NCI-H748 (cell line): ENCODE measurements at regions not wholly inside any gene's neighbourhood (a gene's known extent, or its start where the extent isn't known, plus 50 kb on each side); places are given as distances from the start of the nearest gene placed in this dataset.

Experiments used
- DNase-seq: peaks from one replicate; lab custom pipeline; 2025; ENCODE audit not compliant: unreplicated experiment; lab: John Stamatoyannopoulos, UW

DNA sequence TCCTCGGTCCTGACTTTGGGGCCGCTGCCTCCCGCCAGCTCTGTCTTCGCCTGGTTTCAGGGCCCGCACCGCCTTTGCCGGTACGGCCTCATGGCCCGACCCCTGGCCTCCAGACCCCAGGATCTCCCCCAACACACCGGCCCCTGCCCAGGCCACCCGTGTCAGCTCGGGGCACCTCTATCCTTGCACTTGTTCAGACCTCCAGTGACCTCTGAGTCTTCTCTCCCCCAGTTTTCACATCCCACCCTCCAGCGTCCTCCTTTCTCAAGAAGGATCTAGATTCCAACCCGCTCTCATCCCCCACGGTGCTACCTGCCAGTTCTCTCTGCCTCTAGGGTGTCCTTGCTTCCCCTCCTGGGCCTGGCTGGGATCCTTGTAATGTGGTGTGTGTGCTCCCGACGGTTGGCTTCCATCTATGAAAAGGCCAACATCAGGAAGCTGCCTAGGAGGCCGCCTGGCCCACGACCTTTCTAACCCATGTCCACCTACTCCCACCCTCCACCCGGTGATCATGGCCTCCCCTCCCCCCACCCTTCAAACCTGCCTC lies 61.1 kb downstream of the SPATA31C2 start:
- DNase-seq: no peak

DNA sequence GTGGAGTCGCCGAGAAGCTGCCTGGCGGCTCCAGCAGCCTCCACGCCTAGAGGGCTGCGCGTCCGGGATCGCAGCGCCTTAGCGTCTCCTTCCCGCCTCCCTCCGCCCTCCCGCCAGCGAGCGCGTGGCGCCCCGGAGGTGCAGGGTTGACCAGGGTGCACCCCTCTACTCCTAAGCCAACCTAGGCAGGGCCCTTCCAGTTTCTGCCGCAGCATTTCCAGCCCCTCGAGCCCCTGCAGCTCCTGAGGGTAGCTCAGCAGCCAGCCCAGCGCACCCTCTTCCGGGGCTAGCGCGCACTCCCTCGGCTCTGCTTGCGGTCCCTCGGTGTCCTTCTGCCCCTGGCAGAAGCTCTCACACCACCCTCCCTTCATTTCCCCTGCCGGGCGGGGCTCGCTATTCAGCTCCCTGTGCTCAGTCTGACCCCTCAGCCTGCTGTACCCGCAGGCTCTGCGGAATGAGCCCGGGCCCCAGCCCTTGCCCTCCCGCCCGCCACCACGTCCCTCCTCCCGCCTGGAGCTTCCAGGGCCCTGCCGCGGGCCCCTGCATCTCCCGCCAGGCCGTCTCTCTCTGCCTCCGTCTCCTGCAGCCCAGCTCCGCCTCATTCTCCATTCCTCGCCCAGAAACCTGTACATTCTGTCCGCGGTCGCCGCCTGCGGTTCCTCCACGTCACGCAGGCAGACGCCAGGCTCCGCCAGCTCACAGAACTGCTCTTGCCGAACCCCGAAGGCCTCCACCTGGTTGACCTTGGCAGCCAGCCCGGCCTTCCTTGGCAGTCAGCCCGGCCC lies 61.8 kb downstream of the SPATA31C2 start:
- DNase-seq: peak; percentile 90

DNA sequence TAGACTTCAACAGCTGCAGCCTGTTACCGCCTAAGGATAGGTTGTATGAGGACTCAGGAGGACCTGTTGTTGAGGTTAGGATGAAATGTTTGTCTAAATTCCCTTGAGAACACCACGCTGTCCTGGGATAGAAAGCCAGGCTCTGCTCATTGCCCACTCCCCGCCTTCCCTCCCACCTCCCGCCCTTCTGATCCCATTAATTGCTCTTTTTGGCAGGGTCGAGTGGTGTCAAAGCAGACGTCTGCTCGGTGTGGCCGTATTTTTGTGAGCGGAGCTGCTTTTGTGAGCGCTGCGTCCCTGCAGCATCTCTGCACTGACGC lies 62.3 kb downstream of the SPATA31C2 start:
- DNase-seq: no peak

DNA sequence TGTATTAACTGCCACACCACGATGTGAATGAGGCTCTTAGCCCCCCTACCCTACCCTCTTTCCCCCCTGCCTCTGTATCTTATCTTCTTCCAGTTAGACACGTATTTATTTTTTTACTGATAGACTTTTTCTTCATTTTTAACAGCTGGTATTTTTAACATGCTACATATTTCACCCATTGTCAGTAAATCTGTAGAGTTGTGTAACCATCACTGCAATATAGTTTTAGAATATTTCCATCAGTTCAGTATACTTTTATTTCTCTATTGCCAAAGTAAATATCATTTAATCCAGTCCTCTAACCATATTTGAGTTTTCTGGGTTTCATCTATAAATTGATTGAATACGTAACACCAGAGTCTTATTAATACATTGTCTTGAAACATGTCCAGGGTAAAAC lies 62.8 kb downstream of the SPATA31C2 start:
- no peak for DNase-seq

DNA sequence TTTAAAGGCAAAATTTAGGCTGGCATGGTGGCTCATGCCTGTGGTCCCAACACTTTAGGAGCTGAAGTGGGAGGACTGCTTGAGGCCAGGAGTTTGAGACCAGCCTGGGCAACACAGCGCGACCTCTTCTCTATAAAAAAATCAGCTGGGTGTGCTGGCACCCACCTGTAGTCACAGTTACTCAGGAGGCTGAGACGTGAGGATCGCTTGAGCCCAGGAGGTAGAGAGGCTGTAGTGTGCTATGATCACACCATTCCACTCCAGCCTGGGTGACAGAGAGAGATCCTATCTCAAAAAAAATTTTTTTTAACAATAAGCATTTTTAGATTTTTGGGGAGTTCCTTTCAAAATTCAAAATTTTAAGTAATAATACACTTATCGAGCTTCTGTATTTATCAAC lies 63.3 kb downstream of the SPATA31C2 start:
- no peak for DNase-seq

DNA sequence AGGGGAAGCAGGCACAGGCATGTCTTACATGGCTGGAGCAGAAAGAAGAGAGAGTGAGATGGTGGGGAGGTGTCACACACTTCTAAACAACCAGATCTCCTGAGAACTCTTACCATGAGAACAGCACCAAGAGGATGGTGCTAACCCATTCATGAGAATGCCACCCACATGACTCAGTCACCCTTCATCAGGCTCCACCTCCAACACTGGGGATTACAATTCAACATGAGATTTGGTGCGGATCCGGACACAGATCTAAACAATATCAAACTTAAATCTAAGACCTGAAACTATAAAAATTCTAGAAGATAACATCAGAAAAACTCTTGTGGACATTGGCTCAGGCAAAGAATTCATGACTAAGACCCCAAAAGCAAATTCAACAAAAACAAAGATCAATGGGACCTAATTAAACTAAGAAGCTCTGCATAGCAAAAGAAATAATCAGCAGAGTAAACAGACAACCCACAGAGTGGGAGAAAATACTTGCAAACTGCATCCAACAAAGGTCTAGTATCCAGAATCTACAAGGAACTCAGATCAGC lies 65.4 kb downstream of the SPATA31C2 start:
- no peak for DNase-seq

DNA sequence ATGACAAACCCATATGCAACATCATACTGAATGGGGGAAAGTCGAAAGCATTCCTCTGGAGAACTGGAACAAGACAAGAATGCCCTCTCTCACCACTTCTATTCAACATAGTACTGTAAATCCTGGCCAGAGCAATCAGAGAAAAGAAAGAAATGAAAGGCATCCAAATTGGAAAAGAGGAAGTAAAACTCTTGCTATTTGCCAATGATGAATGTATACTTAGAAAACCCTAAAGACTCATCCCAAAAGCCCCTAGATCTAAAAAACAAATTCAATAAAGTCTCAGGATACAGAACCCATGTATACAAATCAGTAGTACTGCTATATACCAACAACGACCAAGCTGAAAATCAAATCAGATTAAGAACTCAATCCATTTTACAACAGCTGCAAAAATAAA lies 66.9 kb downstream of the SPATA31C2 start:
- DNase-seq: no peak

DNA sequence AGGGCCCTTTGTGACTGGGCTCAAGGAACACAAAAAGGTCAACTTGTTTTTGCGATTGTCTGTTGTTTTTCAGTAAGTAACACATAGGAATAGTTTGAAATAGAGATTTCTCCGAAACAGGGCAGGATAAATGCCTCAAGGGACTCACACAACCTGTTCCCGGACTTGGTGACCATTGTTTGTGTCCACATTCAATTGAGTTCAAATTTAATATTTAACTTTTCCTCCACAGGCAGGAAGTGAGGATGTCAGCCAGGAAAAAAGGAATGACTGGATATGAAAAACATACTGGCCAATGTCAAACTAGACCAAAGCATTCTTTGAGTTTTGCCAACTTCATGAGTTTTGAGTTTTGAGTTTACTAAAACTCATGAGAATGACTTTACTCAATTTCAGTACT lies 72.7 kb downstream of the SPATA31C2 start:
- no peak for DNase-seq

DNA sequence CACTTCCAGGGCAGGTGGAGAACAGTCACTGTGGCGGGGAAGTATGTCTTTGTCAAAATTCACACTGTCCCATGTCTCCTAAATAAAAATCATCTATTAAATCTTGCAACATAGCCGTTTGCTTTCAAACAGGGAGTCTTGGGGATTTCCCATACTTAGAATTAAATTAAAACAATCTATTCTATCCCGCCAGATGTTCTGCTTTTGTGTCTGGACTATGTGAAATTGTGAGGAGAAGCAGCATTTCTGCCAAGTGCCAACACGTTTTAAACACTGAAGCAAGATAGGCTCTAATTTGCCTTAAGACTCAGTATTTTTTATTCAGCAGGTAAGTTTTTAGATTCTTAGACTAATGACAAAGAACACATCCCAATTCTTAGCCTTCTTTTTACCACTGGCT lies 73.7 kb downstream of the SPATA31C2 start:
- DNase-seq: no peak

DNA sequence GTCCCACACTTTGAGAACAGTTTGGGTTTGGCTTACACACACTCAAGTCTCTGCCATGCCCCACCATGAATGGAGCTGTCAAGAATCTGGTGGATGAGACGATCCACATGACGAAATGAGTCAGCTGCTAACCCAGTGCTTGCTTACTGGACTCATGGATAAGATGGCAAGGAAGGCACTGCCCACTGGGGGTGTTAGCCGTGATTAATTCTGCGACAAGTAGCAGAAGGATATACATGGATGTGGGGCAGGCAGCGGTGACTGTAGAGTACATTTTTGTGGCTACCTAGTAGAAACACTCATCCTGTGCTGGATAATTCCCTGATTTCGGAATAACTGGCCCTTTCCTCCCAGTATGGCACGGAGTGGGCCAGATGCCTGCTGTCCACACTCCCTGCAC lies 77.5 kb downstream of the SPATA31C2 start:
- DNase-seq: no peak

DNA sequence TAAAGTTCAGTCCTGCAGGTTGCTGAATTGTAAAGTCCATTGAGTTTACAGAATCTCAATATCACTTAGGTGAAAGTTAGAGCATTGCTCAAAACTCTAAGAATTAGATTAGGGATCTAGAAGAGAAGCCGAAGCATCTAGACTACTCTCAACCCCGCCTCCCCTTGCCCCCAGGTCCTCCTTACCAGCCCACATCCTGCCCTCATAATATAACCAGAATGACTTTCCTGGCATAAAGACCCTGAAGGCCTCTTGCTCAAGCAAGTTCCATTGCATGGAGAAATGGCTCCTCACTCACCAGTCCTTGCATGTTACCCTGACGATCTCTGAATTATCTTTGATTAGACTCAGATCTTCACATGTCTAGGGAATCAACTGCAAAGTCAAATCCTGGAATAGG lies 78.8 kb downstream of the SPATA31C2 start:
- DNase-seq: no peak

DNA sequence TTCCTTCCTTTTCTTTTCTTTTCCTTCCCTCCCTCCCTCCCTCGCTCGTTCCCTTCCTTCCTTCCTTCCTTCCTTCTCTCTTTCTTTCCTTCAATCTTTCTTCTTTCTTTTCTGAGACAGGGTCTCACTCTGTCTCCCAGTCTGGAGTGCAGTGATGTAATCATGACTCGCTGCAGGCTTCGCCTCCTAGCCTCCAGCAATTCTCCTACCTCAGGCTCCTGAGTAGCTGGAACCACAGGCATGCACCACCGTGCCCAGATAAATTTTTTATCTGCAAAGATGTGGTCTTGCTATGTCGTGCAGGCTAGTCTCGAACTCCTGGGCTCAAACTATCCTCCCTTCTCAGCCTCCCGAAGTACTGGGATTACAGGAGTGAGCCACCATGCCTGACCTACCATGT lies 81.4 kb downstream of the SPATA31C2 start:
- no peak for DNase-seq

DNA sequence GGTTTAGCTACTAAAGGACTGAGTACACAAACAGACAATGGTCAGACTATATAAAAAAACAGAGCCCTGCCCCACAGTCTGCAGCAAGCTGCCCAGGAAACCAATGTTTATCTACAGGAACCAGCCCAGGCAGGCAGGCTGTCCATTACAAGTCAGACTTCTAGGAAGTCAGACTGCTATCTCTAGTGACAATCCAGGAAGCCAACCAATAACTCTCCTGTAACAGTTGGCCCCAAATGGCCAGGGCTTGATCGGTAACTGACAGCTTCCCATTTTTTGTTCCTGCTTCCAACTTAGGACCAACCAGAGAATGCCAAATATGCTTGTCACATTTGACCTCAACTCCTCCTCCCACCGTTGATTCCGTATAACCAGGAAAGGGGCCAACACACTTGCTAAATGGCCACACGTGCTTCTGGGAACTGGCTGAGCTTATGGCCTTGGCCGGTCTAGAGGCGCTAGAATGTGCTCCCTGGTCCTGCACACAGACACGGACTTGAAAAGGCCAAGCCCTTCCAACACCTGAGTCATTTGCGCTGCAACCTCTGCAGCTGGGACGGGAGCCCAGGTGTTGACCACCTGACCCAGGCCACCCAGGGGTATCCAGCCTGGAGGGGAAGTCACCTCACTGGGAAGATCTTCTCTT lies 79.6 kb upstream of the CDK20 start:
- peak; percentile 18 for DNase-seq

DNA sequence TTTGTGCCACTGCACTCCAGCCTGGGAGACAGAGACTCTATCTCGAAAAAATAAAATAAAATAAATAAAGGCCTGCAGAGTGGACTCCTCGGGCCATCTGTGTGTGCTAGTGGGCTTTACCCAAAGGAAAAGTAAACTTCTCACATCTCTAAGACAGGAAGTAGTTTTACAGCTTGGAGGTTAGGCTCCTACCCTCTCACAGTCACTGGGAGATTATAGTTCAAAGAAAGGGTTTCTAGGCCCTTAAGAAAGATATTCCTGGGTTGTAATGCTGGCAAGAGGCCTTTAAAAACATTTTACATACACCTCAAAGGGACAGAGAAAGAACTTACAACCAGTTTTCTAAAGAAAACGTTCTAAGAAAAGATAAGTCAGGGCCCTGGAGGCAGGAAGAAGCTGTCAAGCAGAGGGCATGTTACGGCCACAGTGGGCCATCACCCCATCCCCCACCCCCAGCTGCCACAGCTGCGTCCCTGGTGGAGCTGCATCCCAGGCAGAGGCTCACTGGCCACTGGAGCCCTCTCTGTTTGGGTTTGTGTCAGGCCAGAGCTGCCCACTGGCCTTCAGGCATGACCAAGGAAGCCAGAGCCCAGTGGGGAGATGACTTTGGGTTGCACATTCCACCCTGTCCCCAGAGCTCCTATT lies 78.1 kb upstream of the CDK20 start:
- DNase-seq: no peak

DNA sequence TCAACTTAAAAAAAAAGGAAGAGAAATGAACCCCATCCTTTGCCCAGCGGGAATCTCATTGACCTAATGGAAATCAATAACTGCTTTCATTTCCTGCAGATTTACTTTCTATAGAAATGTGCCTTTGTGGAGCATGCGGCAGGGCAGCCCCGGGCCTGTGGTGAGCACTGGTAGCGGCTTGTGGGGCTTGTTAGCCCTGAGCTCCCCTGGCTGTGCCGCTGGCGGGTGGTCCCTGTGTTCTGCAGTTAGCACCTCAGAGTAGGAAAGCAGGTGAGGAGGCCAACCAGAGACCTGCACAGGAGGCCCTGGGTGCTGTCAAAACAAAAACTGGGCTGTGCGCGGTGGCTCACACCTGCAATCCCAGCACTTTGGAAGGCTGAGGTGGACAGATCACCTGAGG lies 76.8 kb upstream of the CDK20 start:
- DNase-seq: no peak

DNA sequence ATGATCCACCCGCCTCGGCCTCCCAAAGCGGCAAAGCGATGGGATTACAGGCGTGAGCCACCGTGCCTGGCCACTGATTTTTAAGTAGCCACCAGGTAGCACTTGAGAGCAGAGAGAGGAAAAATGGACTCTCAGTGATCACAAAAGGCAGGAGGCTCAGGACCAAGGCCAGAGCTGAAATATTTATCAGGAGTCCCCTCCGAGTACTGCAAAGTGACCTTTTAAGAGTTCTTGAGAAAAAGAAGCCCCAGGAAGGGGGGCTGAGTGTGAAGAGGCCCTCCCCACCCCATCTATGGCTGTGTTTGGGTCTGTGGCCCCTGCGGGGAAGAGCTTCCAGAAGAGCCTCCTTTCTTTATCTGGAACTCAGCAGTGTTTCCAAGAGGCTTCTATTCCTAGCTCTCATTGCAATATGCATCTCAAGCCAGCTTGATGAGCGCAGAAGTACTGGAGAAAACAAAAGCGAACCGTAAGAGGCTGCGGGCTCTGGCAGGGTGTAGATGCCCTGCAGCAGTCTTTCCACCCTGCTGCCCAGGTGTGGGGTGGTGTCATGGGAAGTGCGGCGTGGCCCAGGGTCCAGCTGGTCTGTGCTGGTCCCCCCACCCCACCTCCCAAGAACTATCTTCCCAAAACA lies 75.5 kb upstream of the CDK20 start:
- DNase-seq: no peak

DNA sequence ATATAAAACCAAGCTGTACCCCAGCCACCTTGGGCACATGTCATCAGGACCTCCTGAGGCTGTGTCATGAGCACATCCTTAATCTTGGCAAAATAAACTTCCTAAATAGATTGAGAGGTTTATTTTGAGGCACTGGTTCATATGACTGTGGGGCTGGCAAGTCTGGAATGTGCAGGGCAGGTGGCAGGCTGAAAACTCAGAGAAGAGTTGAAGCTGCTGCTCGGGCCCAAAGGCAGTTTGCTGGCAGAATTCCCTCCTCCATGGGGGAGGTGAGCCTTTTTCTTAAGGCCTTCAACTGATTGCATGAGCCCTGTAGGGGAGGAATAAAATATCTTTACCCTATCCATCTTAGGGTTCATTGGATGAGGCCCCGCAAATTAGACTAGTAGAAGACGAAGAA lies 72.2 kb upstream of the CDK20 start:
- no peak for DNase-seq

DNA sequence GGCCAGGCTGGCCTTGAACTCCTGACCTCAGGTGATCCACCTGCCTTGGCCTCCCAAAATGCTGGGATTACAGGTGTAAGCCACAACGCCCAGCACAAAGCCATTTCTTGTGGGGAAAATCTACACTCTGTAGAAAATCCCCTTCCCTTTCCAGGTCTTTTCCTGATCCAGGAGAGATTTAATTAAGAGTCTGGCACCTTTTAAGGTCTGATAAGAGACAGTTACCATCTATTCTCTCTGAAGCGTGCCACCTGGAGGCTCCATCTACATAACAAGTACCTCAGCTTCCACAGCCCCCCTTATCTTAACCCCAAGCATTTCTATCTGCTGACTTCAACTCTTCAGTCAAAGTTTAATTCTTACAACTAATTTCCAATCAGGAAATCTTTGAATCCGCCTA lies 71.4 kb upstream of the CDK20 start:
- no peak for DNase-seq

DNA sequence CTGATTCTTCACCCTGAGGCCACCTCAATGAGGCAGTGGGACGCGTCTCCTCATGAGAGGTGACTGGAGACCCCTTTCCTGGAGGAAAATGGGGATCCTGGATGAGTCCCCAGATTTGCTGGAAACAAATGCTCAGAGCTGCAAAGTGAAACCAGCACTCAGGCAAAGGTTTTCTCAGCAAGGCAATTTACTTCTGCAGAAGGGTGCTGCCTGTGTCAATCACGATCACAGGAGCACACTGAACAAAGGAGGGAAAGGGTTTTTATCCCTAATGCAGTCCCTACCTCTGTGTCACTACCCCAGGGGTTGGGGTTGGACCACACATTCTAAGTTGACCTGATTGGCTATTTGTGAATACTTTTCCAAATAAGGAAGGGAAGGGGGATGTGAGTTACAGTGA lies 69.9 kb upstream of the CDK20 start:
- no peak for DNase-seq

DNA sequence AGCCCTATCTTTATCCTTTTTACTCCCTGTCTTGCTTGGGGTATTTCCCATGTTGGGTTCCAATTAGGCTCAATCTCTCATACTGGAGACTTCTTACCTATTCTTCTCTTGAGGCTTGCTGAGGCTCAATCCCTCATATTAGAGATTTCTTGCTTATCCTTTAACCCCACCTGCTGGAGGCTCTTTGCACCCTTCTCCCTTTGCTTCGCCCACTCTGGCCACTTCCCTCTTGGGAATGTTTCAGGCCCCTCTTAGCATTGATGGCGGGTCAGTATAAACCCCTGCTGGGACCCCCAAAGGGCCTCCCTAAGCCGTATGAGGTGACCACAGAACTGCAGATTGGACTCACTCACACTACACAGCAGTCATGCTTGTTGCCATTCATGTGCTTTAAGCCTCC lies 69.3 kb upstream of the CDK20 start:
- DNase-seq: no peak

DNA sequence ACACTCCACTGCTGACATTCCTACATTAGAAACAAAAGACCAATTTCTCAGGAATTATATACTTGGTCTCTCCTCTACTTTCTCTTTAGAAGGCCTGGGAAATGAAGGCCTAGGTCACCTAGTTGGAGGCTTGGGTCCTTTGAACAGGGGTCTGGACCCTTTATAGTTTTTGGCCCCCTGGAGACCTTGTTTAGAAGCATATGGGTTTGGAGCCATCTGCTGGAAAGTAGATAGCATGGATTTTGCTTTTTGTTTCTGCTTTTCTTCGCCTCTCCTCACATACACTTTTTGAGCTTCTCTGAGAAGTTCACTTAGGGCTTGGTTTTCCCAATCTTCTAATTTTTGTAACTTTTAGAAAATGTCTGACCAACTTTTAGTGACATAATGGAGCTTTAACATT lies 67.1 kb upstream of the CDK20 start:
- no peak for DNase-seq
